ENCODE measurements at regions not wholly inside any gene's neighbourhood (a gene's known extent, or its start where the extent isn't known, plus 50 kb on each side); places are given as distances from the start of the nearest gene placed in this dataset.

- no peak for ATAC-seq
- DNase-seq, result no peak
- intact Hi-C loops (cut with DNase I), result no loop called here
Observed at GRCh38 chr11:121733858-121734257, 281.1 kb upstream of the SORL1-AS1 start.

GRCh38 chr11:121727942-121728341 lies 275.2 kb upstream of the SORL1-AS1 start:
- intact Hi-C loops (cut with DNase I), result no loop called here
- no peak for ATAC-seq
- no peak for DNase-seq

- intact Hi-C loops (cut with DNase I), result no loop called here
- peak; percentile 46 for DNase-seq
- peak; percentile 25 to 35 for ATAC-seq
Observed at GRCh38 chr11:121723246-121723741, 270.5 kb upstream of the SORL1-AS1 start.

GRCh38 chr11:121722431-121723245 lies 269.9 kb upstream of the SORL1-AS1 start:
- intact Hi-C loops (cut with DNase I), result no loop called here
- ATAC-seq, result peak; percentile 95 to 96

GRCh38 chr11:121721961-121722360 lies 269.2 kb upstream of the SORL1-AS1 start:
- intact Hi-C loops (cut with DNase I), result no loop called here
- ATAC-seq (peak in 1 of 2 donors; percentile 11), DNase-seq (peak; percentile 34)

More at GRCh38 chr11:121722431-121723245, 269.9 kb upstream of the SORL1-AS1 start:
- DNase-seq, result peak; percentile 87

- intact Hi-C loops (cut with DNase I), result no loop called here
- ATAC-seq, result no peak
- DNase-seq, result no peak
Observed at GRCh38 chr11:121721448-121721847, 268.7 kb upstream of the SORL1-AS1 start.

GRCh38 chr11:121717296-121717695 lies 264.5 kb upstream of the SORL1-AS1 start:
- intact Hi-C loops (cut with DNase I), result no loop called here
- ATAC-seq, result no peak
- no peak for DNase-seq

- intact Hi-C loops (cut with DNase I), result no loop called here
- no peak for DNase-seq
- no peak for ATAC-seq
Observed at GRCh38 chr11:121716060-121716459, 263.3 kb upstream of the SORL1-AS1 start.

- ATAC-seq, result peak; percentile 59 to 63
- intact Hi-C loops (cut with DNase I), result no loop called here
- DNase-seq, result no peak
Observed at GRCh38 chr11:121715405-121715804, 262.6 kb upstream of the SORL1-AS1 start.

- DNase-seq, result no peak
- no peak for ATAC-seq
- intact Hi-C loops (cut with DNase I), result no loop called here
Observed at GRCh38 chr11:121714351-121714750, 261.6 kb upstream of the SORL1-AS1 start.

- intact Hi-C loops (cut with DNase I), result no loop called here
- no peak for DNase-seq
- no peak for ATAC-seq
Observed at GRCh38 chr11:121711939-121712338, 259.2 kb upstream of the SORL1-AS1 start.

GRCh38 chr11:121711236-121711635 lies 258.5 kb upstream of the SORL1-AS1 start:
- no peak for DNase-seq
- ATAC-seq, result no peak
- intact Hi-C loops (cut with DNase I), result no loop called here

- intact Hi-C loops (cut with DNase I), result no loop called here
- ATAC-seq, result no peak
- DNase-seq, result no peak
Observed at GRCh38 chr11:121706884-121707420, 254.2 kb upstream of the SORL1-AS1 start.

GRCh38 chr11:121703201-121703600 lies 250.4 kb upstream of the SORL1-AS1 start:
- intact Hi-C loops (cut with DNase I), result no loop called here
- ATAC-seq, result no peak
- no peak for DNase-seq

- intact Hi-C loops (cut with DNase I), result no loop called here
- DNase-seq (no peak), ATAC-seq (no peak)
Observed at GRCh38 chr11:121700968-121701367, 248.2 kb upstream of the SORL1-AS1 start.

GRCh38 chr11:121699801-121700200 lies 247.0 kb upstream of the SORL1-AS1 start:
- intact Hi-C loops (cut with DNase I), result no loop called here
- DNase-seq (no peak), ATAC-seq (no peak)

- intact Hi-C loops (cut with DNase I), result no loop called here
- ATAC-seq (no peak), DNase-seq (no peak)
Observed at GRCh38 chr11:121696931-121697670, 244.3 kb upstream of the SORL1-AS1 start.

GRCh38 chr11:121696177-121696871 lies 243.6 kb upstream of the SORL1-AS1 start:
- DNase-seq (peak; percentile 24), ATAC-seq (peak; percentile 73 to 74)
- intact Hi-C loops (cut with DNase I), result no loop called here

GRCh38 chr11:121692236-121692635 lies 239.5 kb upstream of the SORL1-AS1 start:
- intact Hi-C loops (cut with DNase I), result no loop called here
- ATAC-seq, result no peak
- no peak for DNase-seq

Measured in left cardiac atrium (tissue), 4 donors.